ENCODE measurements at regions not wholly inside any gene's neighbourhood (a gene's known extent, or its start where the extent isn't known, plus 50 kb on each side); places are given as distances from the start of the nearest gene placed in this dataset.

DNA sequence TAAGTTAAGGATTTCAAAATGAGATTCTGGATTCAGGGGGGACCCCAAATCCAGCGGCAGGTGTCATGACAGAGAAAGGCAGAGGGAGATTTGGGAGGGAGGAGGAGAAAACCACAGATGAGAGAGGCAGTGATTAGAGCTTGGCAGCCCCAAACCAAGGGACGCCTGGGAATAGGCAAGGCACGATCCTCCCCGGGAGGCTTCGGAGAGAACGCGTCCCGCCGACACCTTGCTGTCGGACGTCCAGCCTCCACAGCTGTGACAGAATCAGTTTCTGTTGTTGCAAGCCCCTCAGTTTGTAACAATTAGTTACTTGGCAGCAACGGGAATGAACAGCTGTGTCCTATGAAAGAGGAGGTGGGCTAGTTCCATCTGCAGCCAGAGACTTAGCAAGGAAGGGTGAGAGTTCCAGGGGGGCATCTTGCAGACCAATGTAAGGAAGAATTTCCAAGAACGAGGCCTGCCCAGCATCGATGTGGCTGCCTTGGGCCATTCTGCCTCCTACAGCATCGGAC lies 110.7 kb upstream of the SDK2 start:
- no peak for DNase-seq (ENCODE audit: low read depth)

- no peak for DNase-seq (ENCODE audit: low read depth)
These were observed 113.2 kb upstream of the SDK2 start for GRCh38 chr17:73757420-73757819.

GRCh38 chr17:73758245-73758644 lies 114.0 kb upstream of the SDK2 start:
- DNase-seq (ENCODE audit: low read depth) = no peak

DNA sequence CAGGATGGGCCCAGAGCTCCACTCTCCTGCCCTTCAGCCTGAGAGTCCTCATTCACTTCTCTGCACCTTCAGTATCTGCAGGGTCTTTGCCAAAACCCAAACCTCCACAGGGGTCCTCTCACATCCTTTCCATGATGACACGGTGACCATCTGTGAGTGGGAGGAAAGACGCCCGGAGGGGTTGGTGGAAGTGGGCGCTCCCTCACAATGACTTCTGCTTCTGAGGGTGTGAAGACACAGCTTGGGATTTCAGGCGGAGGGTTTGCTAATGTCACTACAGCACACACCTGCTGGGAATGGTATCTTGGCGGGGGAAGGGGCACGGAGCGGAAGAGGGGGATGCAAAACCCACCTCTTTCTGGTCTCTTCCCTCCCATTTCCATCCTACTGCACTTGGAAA lies 115.1 kb upstream of the SDK2 start:
- no peak for DNase-seq (ENCODE audit: low read depth)

DNA sequence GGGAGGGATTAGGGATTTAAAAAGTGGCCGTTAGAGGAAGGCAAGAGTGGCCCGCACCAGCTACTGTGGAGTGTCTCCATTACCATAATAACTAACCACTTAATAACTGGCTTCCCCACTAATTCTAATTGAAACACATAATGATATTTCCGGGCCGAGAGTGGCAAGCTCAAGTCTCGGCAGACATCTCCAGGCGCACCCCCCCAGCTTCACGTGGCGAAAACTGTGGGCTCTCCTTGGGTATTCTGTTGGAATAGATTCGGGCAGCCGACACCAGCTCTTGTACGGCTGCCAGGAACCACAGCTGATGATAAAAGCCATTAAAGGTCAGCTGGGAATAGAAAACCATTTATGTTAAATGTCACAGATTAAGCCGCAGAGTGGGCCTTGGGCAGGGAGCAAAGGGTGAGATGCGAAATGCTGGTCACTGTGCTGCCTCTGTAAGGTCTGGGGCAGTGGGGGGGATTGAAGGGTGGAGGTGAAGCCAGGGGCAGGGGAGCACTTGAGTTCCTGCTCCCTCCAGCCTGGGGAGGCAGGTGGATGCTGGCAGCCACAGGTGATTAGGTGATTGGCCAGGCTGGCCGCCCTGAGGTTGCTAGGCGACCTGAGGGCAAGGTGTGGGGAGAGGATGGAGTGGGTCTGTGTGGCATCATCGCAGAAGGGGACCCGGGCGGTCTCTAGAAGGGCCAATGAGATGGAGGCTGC lies 115.6 kb upstream of the SDK2 start:
- DNase-seq (ENCODE audit: low read depth) = no peak

DNA sequence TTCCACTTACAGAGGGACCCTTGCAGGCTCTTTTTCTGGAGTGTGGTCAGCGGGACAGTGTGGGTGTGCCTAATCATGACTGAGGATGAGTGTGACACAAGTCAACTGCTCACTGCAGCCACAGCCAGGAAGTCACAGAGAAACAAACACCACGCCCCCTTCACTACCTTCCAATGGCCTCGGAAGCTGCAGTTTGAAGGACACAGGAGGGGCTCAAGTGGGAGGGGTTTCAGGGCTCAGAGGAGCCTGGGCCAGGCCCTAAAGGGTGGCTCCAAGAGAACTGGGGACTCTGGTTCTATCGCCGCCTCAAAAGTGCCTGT lies 116.2 kb upstream of the SDK2 start:
- DNase-seq (ENCODE audit: low read depth) = no peak

DNA sequence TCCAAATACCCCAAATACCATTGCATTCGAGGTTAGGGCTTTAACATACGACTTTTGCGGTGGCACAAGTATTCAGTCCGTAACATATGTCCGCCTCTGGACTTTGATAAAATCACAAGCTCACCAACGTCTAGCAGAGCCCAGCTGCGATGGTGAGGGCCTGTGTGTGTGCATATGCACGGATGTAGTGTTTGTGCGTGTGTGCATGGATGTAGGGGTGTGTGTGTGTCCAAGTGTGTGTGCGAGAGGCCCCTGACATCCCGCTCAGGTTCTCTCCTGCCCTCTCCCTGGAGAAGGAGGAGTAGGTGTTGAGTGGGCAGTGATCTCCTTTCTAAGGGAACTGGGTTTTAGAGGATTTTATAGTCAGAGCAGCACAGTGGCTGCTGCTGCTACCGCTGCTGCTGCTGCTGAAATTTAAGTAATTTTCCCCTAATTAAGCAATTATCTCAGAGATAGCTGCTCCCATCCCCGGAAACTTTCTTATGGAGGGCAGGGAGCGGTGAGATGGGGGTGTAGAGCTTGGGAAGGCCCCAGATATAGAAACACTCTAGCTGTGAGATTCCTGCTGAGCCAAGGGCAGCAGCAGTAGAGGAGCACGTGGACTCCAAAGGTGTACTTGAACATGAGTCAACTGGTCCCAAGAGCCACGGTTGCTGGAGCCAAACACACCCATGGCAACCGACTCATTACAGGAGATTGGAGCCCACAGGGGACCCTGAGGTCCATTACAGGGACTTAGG lies 121.7 kb upstream of the SDK2 start:
- no peak for DNase-seq (ENCODE audit: low read depth)

DNA sequence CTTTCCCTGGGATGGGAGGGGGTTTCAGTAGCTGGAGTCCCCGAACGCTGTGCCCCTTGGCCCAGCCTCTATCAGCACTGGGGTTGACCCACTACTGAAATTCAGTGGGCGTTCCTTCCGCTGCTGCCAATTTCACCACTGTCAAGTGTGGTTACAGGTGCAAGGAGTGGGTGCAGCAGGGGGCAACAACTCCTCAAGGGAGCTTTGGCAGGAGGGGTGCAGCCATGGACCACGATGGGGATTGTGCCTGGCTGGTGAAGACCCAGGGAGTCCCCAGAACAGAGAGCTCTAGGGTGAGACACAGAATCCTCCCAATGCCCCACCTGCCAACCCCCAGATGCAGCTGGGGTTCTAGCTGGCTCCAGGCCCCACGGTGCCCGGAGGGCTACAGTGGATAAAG lies 123.5 kb upstream of the SDK2 start:
- no peak for DNase-seq (ENCODE audit: low read depth)

GRCh38 chr17:73768691-73769090 lies 124.4 kb upstream of the SDK2 start:
- no peak for DNase-seq (ENCODE audit: low read depth)

DNA sequence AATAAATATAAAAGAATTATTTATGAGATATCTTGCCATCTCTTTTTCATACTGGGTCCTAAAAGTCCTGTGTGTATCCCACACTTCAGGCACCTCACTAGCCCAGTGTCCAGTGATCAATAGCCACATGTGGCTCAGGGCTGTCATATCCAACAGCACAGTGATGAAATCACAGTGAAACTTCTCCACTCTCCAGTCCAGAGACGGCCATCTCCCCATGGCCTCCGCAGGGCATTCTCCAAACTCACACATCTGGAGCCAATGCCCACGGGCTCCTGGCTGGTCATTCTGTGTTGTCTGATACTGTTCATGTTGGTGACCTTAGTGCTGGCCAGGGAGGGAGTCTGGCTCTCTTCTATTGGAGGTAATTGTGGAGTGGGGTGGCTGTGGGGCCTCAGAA lies 125.2 kb upstream of the SDK2 start:
- DNase-seq (ENCODE audit: low read depth) = no peak

- DNase-seq (ENCODE audit: low read depth) = peak; percentile 2
These were observed 126.0 kb upstream of the SDK2 start for GRCh38 chr17:73770115-73770848.

- DNase-seq (ENCODE audit: low read depth) = no peak
These were observed 126.6 kb upstream of the SDK2 start for GRCh38 chr17:73770849-73771229.

DNA sequence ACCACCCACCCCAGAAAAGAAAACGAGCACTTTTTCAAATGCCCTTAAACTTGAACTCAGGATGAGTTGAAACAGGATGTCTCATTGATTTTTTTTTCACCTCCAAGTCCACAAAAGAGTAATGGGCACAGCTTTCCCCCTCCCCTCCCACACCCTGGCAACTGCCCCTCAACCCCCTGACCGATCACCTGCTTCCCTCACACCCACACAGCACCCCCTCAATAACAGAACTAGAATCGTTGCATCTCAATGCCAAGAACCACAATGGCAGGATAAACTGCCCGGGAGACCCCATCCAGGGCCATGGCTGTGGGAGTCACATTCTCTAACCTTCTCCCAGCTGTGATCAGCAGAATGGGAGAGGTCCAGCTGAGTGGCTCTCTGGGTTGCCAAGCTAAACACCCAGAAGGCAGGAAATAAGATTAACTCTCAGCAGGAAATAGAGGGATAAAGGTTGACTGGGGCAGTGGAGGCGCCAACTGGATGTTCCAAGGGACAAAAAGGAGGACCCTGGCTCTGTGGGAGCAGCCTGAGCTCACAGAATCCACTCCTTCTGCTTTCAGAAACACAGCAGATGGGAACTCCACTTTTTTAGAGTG lies 128.0 kb upstream of the SDK2 start:
- no peak for DNase-seq (ENCODE audit: low read depth)

- DNase-seq (ENCODE audit: low read depth) = no peak
These were observed 129.5 kb upstream of the SDK2 start for GRCh38 chr17:73773702-73774101.

- DNase-seq (ENCODE audit: low read depth) = no peak
These were observed 130.6 kb upstream of the SDK2 start for GRCh38 chr17:73774852-73775251.

GRCh38 chr17:73776351-73777130 lies 132.3 kb upstream of the SDK2 start:
- DNase-seq (ENCODE audit: low read depth) = no peak

DNA sequence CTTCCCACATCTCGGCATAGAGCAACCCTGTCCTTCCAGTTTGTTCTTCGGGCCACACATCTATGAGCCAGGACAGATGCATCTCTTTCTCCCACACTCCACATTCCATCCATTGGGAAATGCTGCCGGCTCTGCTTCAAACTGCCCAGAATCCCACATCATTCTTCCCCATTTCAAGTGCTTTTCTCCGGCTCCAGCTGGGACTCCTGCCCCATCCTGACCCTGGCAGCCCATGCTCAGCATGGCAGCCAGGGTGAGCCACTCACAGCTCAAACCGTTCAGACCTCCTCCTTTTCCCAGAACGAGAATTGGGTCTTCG lies 132.8 kb upstream of the SDK2 start:
- DNase-seq (ENCODE audit: low read depth) = no peak

DNA sequence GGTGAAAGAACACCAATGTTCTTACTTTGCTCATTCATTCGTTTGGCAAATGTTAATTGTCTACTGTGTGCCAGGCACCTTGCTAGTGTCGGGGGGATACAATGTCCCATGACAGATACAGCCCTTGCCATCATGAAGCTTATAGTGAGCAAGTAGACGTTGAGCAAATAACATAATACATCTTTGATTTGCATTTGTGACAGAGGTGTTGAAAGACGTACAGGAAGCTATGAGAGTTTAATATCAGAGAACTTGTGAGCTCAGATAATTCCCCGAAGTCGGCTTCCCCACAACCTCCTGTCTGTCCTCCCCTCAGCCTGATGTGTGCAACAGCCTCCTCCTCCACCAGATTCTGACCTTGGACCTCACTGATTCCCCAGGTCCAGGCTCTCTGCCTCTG lies 138.0 kb upstream of the SDK2 start:
- DNase-seq (ENCODE audit: low read depth) = no peak

DNA sequence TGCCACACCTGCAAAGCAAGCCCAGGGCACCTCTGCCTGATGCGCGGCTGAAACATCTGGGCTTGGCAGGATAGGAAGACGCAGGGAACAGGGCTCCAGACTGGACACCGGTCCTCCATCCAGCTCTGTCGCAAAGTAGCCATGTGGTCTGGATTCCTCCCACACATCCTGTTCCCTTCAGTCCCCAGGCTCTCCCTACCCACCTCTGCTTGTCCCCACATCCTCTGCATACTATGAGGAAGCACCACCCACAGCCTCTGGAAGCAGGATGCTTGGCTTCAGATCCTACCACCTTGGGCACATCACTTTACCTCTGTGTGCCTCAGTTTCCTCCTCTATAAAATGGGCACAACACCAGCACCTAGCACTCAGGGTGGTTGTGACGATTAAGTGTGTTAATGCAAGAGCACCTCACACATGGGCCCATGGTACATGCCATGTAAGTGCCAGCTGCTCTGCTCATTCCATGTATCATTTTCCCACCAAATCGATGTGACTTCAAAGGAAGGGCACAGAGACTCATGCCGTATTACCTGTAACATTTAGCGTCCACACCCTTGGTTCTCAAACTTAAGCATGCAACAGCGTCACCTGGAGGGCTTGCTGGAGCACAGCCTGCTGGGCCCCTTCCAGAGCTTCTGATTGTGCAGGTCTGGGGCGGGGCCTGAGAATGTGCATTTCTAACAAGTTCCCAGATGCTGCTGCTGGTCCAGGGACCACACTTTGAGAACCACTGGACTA lies 138.6 kb upstream of the SDK2 start:
- DNase-seq (ENCODE audit: low read depth) = no peak

GRCh38 chr17:73783382-73783766 lies 139.1 kb upstream of the SDK2 start:
- DNase-seq (ENCODE audit: low read depth) = no peak

GRCh38 chr17:73783945-73784603 lies 139.8 kb upstream of the SDK2 start:
- no peak for DNase-seq (ENCODE audit: low read depth)

All from HS-5 (cell line).